ENCODE measurements at regions not wholly inside any gene's neighbourhood (a gene's known extent, or its start where the extent isn't known, plus 50 kb on each side); places are given as distances from the start of the nearest gene placed in this dataset.

GRCh38 chr3:5057272-5057671 is 64.8 kb upstream of the ARL8B start:
- ChIA-PET POLR2A (ENCODE audit: partially characterized antibody) (no interaction called here), CTCF (ENCODE audit: partially characterized antibody) (interaction anchor here (0.5 to 3.6 kb wide), 18 partner anchors 10 to 403 kb away, joined by 3 to 23 read pairs (median 3); no protein-coding TSS in a partner anchor)
- Histone ChIP-seq H3K56ac (replicated peaks; ENCODE audit: insufficient read length, low read depth, low read length) (no peak overlapping the region), H2AK5ac (ENCODE audit: low read depth, low read length) (no peak overlapping the region), H2BK20ac (ENCODE audit: low read length) (no peak overlapping the region), H3K36me3 (ENCODE audit: control insufficient read depth in 2 of 4, insufficient read depth in 4 of 4, low read length in 3 of 4) (no peaks in the 10 kb centered on the region), H3K79me1 (ENCODE audit: low read depth, low read length) (no peaks in the 10 kb centered on the region), H3K9ac (replicated peaks in 1 of 4; ENCODE audit: extremely low read depth in 1 of 4, low read depth in 3 of 4, low read length in 3 of 4) (no peak overlapping the region), H2BK15ac (ENCODE audit: low read length) (no peak overlapping the region), H3K4me1 (replicated peaks in 1 of 4; ENCODE audit: control insufficient read depth in 3 of 4, insufficient read depth in 4 of 4, low read length in 3 of 4) (no peaks in the 10 kb centered on the region), H3K14ac (ENCODE audit: insufficient read length) (no peak overlapping the region), H2BK12ac (ENCODE audit: low read depth, low read length) (no peak overlapping the region), H3K4me3 (ENCODE audit: extremely low read depth in 1 of 4, insufficient read depth in 2 of 4, low read depth in 3 of 4, low read length in 4 of 4) (no peak overlapping the region), H2AFZ (ENCODE audit: low read length) (no peak overlapping the region), H4K91ac (replicated peaks; ENCODE audit: insufficient read length, low read length) (no peak overlapping the region), H3K23me2 (ENCODE audit: low read depth, low read length) (no peaks in the 10 kb centered on the region; the same call in 1 of the 2 replicates), H3K27me3 (replicated peaks in 1 of 4; ENCODE audit: control insufficient read depth in 3 of 4, extremely low read depth in 1 of 4, insufficient read depth in 3 of 4, low read length in 3 of 4) (no peaks in the 10 kb centered on the region), H4K8ac (ENCODE audit: extremely low read depth, insufficient read depth, low read length) (no peak overlapping the region), H3K27ac (ENCODE audit: low read depth, low read length) (no peak overlapping the region), H4K20me1 (replicated peaks in 1 of 2; ENCODE audit: control insufficient read depth in 1 of 2, insufficient read depth in 2 of 2, low read length in 2 of 2) (no peaks in the 10 kb centered on the region), H2BK120ac (replicated peaks; ENCODE audit: low read depth, low read length) (no peak overlapping the region), H3K4me2 (ENCODE audit: insufficient read depth in 1 of 2, low read depth in 2 of 2, low read length in 2 of 2) (no peak overlapping the region), H3K79me2 (ENCODE audit: control insufficient read depth in 1 of 2, insufficient read depth in 2 of 2, low read length in 2 of 2) (no peaks in the 10 kb centered on the region), H3K4ac (replicated peaks; ENCODE audit: insufficient read length, low read depth, low read length) (no peak overlapping the region), H3K23ac (ENCODE audit: insufficient read length) (no peak overlapping the region), H2BK5ac (ENCODE audit: low read depth, low read length) (no peak overlapping the region), H4K5ac (ENCODE audit: insufficient read length, low read depth, low read length) (no peak overlapping the region), H3K9me3 (ENCODE audit: insufficient read depth in 2 of 2, low read depth in 1 of 2, low read length in 1 of 2) (no peaks in the 10 kb centered on the region), H3K18ac (ENCODE audit: extremely low read depth, low read length) (no peak overlapping the region)
- TF ChIP-seq NANOG (IDR thresholded peaks at IDR 0.05; ENCODE audit: insufficient read depth, low read depth, low read length, poor library complexity, severe bottlenecking) (no peak), EZH2 (IDR thresholded peaks at IDR 0.05; ENCODE audit: low read depth, low read length, severe bottlenecking) (no peak), CTCF (IDR thresholded peaks at IDR 0.05; ENCODE audit: control extremely low read depth in 1 of 3, insufficient read depth in 1 of 3, low read depth in 1 of 3, low read length in 3 of 3) (no peak), RBBP5 (IDR thresholded peaks at IDR 0.05; ENCODE audit: borderline replicate concordance, low read depth, low read length) (no peak), GABPA (IDR thresholded peaks at IDR 0.05; ENCODE audit: borderline replicate concordance, insufficient read depth, low read length) (no peak), TCF12 (IDR thresholded peaks at IDR 0.05; ENCODE audit: low read depth, low read length) (no peak)
- DNase-seq (ENCODE audit: low read depth in 1 of 2, low spot score in 2 of 2), result no peak
- FAIRE-seq, result no peak
- whole genome bisulfite sequencing, 2 experiments (ENCODE audit: extremely low coverage in 1 of 2, insufficient coverage in 1 of 2, insufficient read length in 1 of 2, insufficient replicate concordance in 2 of 2, low coverage in 1 of 2, low lambda C conversion rate in 2 of 2, missing lambda C conversion rate in 1 of 2), result 92% methylated on average over 6 of the region's 6 CpGs; no CpG with 5 or more reads in 1 of the 2 experiments

All from H1 (cell line).